T-helper 17 cell (primary cell): ENCODE measurements at regions not wholly inside any gene's neighbourhood (a gene's known extent, or its start where the extent isn't known, plus 50 kb on each side); places are given as distances from the start of the nearest gene placed in this dataset.

Experiments used
- ATAC-seq: fragments of 150-1000 bp; cut with Tn5 transposase; 2 replicates; pipeline ENCODE4 v1.10.0; 2021; ENCODE audit warnings: mild to moderate bottlenecking, moderate library complexity
- DNase-seq, 3 donors: peaks; one replicate each; pipeline versions ENCODE4 v3.0.0 to v3.0.0-alpha.2; 2020 to 2021
- H3K9me3 ChIP-seq: one replicate; pipeline ENCODE4 v1.7.0; 2013; ENCODE audit warnings: low read length, mild to moderate bottlenecking; ENCODE audit not compliant: control insufficient read depth, poor library complexity, severe bottlenecking
- H3K27ac Mint-ChIP-seq: one replicate; pipeline ENCODE4 v1.8.0; 2022; ENCODE audit warnings: mild to moderate bottlenecking, moderate library complexity, mixed read lengths
- H3K27me3 Mint-ChIP-seq: one replicate; pipeline ENCODE4 v1.8.0; 2022; ENCODE audit warnings: mixed read lengths
- H3K36me3 Mint-ChIP-seq: one replicate; pipeline ENCODE4 v1.8.0; 2022; ENCODE audit warnings: low read depth, mixed read lengths
- H3K4me1 Mint-ChIP-seq: one replicate; pipeline ENCODE4 v1.8.0; 2022; ENCODE audit warnings: mild to moderate bottlenecking, mixed read lengths
- H3K4me3 Mint-ChIP-seq: one replicate; pipeline ENCODE4 v1.8.0; 2022; ENCODE audit warnings: mild to moderate bottlenecking, moderate library complexity, mixed read lengths

DNA sequence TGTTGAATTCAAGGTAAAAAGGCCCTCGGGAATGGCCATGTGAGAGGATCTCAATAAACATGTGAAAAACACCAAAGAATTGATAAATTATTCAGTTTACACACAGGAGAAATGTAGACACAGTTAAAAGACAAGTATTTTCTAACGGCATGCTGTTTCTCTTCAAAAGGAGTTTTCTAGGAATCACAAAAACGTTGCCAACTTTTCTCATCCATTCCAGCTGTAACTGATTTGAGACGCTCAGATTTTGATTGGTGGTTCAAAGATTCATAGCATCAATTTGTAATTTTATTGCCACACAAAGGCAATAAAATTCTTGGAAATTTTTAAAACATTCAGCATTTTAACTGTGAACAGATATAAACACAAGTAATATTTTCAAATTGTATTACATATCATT lies 384.9 kb upstream of the PFKP start:
- ATAC-seq (no peak), DNase-seq (no peak)
- peaks cover 16% of the 10 kb centered on the region for H3K27me3 Mint-ChIP-seq
- no peaks in the 10 kb centered on the region for H3K36me3 Mint-ChIP-seq
- no peak overlapping the region for H3K4me3 Mint-ChIP-seq
- no peaks in the 10 kb centered on the region for H3K9me3 ChIP-seq
- H3K27ac Mint-ChIP-seq, result no peak overlapping the region
- no peaks in the 10 kb centered on the region for H3K4me1 Mint-ChIP-seq

DNA sequence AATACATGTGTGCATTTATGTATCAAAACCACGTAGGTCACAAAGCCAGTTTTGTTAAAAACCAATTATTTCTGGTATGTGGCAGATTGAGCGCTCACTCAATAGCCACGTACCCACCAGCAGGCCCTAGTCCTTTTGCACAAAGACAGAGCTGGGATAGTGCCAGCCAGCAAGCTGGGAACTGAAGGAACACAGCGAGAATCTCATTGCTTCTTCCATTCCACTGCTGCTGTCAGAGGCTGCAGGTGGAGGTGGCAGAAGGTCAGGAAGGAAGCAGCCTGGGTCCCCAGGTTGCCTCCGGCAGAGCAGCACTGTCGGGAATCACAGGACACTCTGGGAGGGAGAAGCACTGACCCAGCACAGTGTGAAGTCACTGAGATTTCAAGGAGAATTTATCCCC lies 385.5 kb upstream of the PFKP start:
- DNase-seq, result no peak
- no peaks in the 10 kb centered on the region for H3K4me1 Mint-ChIP-seq
- H3K9me3 ChIP-seq, result no peaks in the 10 kb centered on the region
- peaks cover 12% of the 10 kb centered on the region for H3K27me3 Mint-ChIP-seq
- no peak overlapping the region for H3K27ac Mint-ChIP-seq
- H3K36me3 Mint-ChIP-seq, result no peaks in the 10 kb centered on the region
- ATAC-seq, result no peak
- no peak overlapping the region for H3K4me3 Mint-ChIP-seq

DNA sequence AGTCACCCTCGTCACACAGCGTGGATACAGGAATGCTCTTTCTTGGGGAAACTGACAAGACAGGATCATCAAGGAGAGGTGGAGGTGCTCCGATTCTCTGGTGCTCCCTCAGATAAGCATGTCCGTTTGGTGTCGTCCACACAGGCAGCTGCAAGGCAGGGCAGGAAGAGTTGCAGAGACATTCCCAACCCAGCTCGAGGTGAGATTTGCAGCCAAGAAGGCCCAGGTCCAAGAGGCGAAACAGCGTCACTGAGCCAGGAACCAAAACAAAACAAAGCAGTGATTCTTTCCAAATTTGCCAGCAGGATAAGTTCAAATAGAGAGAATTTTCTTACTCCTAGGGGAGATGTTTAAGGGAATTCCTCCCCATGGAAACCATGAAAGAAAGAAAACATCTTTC lies 386.5 kb upstream of the PFKP start:
- H3K9me3 ChIP-seq, result no peaks in the 10 kb centered on the region
- ATAC-seq, result no peak
- H3K36me3 Mint-ChIP-seq, result no peaks in the 10 kb centered on the region
- no peak overlapping the region for H3K27ac Mint-ChIP-seq
- H3K4me3 Mint-ChIP-seq, result no peak overlapping the region
- H3K27me3 Mint-ChIP-seq, result peaks cover 11% of the 10 kb centered on the region
- no peaks in the 10 kb centered on the region for H3K4me1 Mint-ChIP-seq
- DNase-seq, result no peak

DNA sequence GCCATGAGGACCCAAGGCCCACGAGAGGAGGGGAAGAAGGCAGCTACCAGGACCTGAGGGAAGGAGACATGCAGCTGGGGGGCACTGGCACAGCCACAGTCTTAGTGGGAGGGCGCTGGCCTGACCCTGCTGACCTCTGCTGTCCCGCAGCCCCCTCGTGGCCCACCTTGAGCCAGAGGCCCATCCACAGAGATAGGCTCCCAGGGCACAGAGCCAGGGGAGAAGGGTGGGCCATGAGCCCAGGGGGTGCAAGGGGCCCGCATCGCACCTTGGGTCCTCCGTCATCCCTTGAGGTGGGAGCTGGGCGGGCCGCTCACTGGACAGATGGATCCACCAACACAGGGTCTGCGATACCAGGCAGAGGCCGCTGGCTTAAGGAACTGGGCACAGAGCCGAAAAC lies 387.7 kb upstream of the PFKP start:
- no peak for DNase-seq
- Mint-ChIP-seq H3K27me3 (peaks cover 11% of the 10 kb centered on the region), H3K4me1 (no peaks in the 10 kb centered on the region), H3K27ac (no peak overlapping the region), H3K36me3 (no peaks in the 10 kb centered on the region), H3K4me3 (no peak overlapping the region)
- ATAC-seq, result no peak
- H3K9me3 ChIP-seq, result no peaks in the 10 kb centered on the region

DNA sequence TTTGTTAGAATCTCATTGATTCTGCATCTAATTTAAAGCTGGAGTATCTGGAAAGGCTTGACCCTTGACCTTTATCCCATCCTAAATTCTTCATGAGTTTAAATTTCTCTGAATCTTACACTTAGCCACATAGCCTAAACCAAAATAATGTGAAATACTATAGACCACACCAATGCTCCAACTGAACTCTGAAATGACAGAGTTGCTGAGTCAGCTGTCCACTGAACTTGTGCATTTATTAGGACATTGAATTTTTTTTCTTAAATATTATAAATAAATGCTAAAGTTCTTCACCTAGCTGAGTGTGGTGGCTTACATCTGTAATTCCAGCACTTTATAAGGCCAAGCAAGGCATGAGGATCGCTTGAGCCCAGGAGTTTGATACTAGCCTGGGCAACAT lies 390.9 kb upstream of the PFKP start:
- Mint-ChIP-seq H3K27me3 (peaks cover 23% of the 10 kb centered on the region), H3K4me1 (no peaks in the 10 kb centered on the region), H3K4me3 (no peak overlapping the region), H3K36me3 (no peaks in the 10 kb centered on the region), H3K27ac (no peak overlapping the region)
- ATAC-seq (no peak), DNase-seq (no peak)
- no peaks in the 10 kb centered on the region for H3K9me3 ChIP-seq

DNA sequence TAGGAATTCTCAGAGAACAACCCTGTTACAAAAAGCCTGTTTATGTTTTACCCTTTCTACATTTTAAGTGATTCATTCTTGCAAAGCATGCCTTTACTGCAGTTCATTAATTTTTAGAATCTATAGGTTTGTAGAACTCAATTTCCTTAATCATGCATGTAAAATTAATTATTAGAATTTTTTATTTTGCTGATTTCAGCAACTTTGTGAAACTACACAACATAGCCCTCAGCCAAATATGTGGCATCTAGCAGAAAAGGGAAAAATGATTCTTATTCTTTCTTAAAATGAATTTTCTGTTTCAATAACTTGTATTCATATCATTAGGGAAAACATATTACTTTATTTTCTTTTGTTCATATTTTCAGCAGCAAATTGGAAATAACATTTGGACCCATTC lies 392.9 kb upstream of the PFKP start:
- H3K27ac Mint-ChIP-seq, result no peak overlapping the region
- no peaks in the 10 kb centered on the region for H3K9me3 ChIP-seq
- ATAC-seq, result no peak
- H3K4me1 Mint-ChIP-seq, result no peaks in the 10 kb centered on the region
- no peak overlapping the region for H3K4me3 Mint-ChIP-seq
- no peaks in the 10 kb centered on the region for H3K36me3 Mint-ChIP-seq
- no peak for DNase-seq
- peaks cover 12% of the 10 kb centered on the region for H3K27me3 Mint-ChIP-seq

DNA sequence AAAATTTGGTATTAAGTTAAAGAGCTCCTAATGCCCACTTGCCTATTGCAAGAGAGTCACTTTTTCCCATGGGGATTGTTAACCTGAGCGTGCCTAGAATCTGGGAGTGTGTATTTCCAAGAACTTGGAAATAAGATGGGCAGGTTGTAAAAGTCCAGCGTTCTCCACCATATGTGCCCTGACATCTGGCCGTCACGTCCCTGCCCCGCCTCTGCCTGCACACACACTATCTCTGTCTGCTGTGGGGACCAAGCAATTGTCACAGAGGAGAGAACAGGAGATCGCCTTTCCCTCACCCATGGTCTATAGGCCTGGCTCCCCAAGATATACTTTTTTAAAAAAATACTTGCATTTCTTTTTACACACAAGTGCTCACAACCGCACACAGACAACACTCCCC lies 396.5 kb upstream of the PFKP start:
- no peak overlapping the region for H3K27ac Mint-ChIP-seq
- no peaks in the 10 kb centered on the region for H3K9me3 ChIP-seq
- H3K4me1 Mint-ChIP-seq, result no peaks in the 10 kb centered on the region
- DNase-seq (no peak), ATAC-seq (no peak)
- peaks cover 12% of the 10 kb centered on the region for H3K27me3 Mint-ChIP-seq
- H3K36me3 Mint-ChIP-seq, result no peaks in the 10 kb centered on the region
- no peak overlapping the region for H3K4me3 Mint-ChIP-seq

DNA sequence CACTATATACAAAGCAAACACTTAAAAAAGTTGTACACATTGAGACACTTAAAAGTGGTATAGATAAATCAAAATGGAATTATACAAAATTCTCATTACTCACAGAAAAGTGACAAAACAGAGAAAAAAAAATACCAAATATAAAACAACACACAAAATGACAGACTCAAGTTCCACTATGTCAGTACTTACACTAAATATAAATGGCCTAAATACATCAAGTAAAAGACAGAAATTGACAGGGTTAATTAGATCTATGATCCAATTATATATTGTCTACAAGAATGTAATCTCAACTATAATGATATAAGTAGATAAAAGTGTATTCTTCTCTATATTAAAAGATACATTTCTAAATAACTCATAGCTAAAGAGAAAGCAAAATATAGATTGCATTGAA lies 401.6 kb upstream of the PFKP start:
- no peaks in the 10 kb centered on the region for H3K27me3 Mint-ChIP-seq
- H3K27ac Mint-ChIP-seq, result no peak overlapping the region
- no peaks in the 10 kb centered on the region for H3K4me1 Mint-ChIP-seq
- DNase-seq (no peak), ATAC-seq (no peak)
- no peaks in the 10 kb centered on the region for H3K9me3 ChIP-seq
- no peaks in the 10 kb centered on the region for H3K36me3 Mint-ChIP-seq
- H3K4me3 Mint-ChIP-seq, result no peak overlapping the region

DNA sequence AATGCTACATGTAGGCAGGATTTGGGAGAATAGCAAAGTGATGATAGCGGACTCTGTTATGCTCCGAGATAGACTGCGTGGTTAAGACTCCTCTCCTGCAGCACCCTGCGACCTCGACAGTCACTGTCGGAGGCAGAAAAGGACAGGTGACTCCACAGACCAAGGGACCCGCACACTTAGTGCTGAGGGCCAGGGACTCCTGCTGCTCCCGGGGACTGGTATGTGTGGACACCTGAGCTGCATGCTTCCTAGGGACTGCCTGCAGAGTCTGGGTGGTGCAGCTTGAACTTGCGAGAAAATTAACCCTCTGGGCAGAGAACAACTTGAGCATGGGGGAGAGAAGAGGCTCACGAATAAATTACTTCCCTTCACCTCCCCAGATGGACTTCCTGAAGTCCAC lies 407.1 kb upstream of the PFKP start:
- no peaks in the 10 kb centered on the region for H3K9me3 ChIP-seq
- Mint-ChIP-seq H3K4me3 (no peak overlapping the region), H3K27me3 (peaks cover 13% of the 10 kb centered on the region), H3K27ac (no peak overlapping the region), H3K36me3 (no peaks in the 10 kb centered on the region), H3K4me1 (no peaks in the 10 kb centered on the region)
- ATAC-seq (no peak), DNase-seq (no peak)

DNA sequence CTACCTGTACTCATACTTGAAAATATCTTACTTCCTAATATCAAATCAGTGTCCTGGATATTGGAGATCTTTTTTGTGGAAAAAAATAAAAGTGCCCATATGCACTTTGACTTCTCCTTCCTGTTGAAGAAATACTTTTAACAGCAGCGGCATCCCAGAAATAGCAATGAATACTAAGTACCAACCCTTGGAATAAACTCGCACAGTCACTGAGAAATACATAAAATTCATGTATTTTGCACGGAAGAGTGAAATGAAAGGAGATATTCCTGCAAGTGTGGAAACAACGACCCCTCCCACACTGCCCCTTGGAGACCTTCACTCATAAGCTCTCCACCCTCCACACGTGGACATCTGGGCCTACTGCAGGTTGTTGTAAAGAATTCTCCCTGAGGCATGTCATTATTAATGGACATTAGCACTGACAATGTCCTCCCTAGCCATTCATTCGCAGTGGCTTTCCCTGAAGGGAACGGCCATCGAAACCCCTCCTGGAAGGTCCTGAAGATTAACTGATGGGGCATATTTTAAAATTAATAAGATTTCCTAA lies 407.6 kb upstream of the PFKP start:
- H3K9me3 ChIP-seq, result no peaks in the 10 kb centered on the region
- Mint-ChIP-seq H3K36me3 (no peaks in the 10 kb centered on the region), H3K4me3 (no peak overlapping the region), H3K27ac (no peak overlapping the region), H3K4me1 (no peaks in the 10 kb centered on the region), H3K27me3 (peaks cover 13% of the 10 kb centered on the region)
- ATAC-seq (no peak), DNase-seq (no peak)

DNA sequence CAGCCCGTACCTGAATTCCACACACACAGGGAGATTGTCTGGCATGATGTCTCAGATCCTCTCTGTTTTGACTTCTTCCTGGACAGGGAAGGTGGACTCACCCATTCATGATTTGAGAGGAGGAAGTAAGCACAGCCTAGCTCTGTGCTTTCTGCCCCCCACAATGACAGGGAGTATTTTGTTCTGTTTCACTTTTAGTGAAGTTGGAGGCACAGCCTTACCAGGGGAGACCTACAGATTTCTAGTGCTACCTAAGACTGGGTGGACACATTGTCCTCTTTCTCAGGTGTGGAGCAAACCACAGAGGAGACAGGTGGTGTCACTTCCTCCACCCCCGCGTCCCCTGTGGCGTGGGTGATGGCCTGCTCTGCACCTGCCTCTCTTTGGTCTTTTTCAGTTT lies 408.6 kb upstream of the PFKP start:
- no peaks in the 10 kb centered on the region for H3K9me3 ChIP-seq
- Mint-ChIP-seq H3K27me3 (peaks cover 13% of the 10 kb centered on the region), H3K4me1 (no peaks in the 10 kb centered on the region), H3K4me3 (no peak overlapping the region), H3K36me3 (no peaks in the 10 kb centered on the region), H3K27ac (no peak overlapping the region)
- no peak for ATAC-seq
- no peak for DNase-seq

DNA sequence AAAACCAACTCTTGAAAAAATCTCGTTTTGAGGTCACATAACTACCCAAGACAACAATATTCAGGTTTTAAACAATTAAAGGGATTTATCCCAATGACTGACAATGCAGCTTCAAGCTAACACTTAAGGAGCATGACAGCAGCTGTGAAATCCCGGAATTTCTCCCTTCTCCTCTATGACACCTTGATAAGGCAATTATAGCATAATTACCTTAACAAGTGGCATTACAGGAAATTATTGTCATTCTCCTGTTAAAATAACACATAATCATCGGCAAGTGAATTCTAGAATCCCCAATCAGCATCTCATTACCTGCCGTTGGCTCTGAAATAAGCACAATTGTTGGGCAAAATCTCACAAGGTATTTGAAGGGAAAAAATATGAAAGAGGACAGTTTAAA lies 417.0 kb upstream of the PFKP start:
- DNase-seq, result no peak
- ATAC-seq, result no peak

DNA sequence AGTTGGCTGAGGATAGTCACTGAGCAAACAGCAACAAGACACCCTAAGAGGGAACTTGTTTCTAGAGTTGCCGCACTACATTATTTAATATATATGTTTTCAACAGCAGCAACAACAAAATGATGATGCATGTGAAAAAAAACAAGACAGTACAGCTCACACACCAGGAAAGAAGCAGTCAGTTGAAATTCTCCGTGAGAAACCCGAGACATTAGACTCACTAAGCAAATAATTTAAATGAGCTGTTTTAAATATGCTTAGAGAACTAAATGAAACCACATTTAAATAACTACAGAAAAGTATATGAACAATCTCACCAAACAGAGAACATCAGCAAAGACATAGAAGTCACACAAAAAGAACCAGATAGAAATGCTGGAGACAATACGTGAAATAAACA lies 426.3 kb upstream of the PFKP start:
- ATAC-seq (no peak), DNase-seq (no peak)
- H3K9me3 ChIP-seq, result no peaks in the 10 kb centered on the region
- Mint-ChIP-seq H3K27me3 (peaks cover 9% of the 10 kb centered on the region), H3K4me3 (no peak overlapping the region), H3K27ac (no peak overlapping the region), H3K36me3 (no peaks in the 10 kb centered on the region), H3K4me1 (no peaks in the 10 kb centered on the region)

More for the DNA sequence above, 417.0 kb upstream of the PFKP start:
- H3K9me3 ChIP-seq, result peaks cover 3% of the 10 kb centered on the region
- Mint-ChIP-seq H3K4me3 (no peak overlapping the region), H3K27ac (no peak overlapping the region), H3K36me3 (peaks cover 2% of the 10 kb centered on the region), H3K27me3 (no peaks in the 10 kb centered on the region), H3K4me1 (no peaks in the 10 kb centered on the region)

DNA sequence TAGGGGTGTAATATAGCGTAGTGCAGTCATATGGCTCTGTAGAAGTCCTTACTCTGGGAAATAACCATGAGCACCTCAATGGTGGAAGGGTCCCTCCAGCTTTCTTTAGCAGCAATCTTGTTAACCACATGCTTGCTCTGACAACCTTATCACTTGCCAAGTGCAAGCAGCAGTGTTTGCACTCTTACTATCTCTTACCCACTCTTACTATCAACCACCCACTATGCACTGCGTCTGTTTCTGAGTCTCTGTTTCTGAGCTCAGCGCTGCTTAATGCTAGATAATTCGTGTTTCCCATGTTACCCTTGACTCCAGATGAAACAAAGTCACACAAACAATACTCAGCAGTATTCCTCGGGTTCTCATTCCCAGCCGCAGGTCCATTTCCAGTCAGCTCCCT lies 433.7 kb upstream of the PFKP start:
- no peaks in the 10 kb centered on the region for H3K4me1 Mint-ChIP-seq
- no peak overlapping the region for H3K27ac Mint-ChIP-seq
- no peak for ATAC-seq
- H3K4me3 Mint-ChIP-seq, result no peak overlapping the region
- H3K36me3 Mint-ChIP-seq, result no peaks in the 10 kb centered on the region
- peaks cover 25% of the 10 kb centered on the region for H3K27me3 Mint-ChIP-seq
- no peaks in the 10 kb centered on the region for H3K9me3 ChIP-seq
- DNase-seq, result no peak
